SK-N-DZ (cell line): ENCODE measurements at regions not wholly inside any gene's neighbourhood (a gene's known extent, or its start where the extent isn't known, plus 50 kb on each side); places are given as distances from the start of the nearest gene placed in this dataset.

Experiments
- DNase-seq: peaks from one replicate; pipeline ENCODE4 v3.0.0-alpha.2; 2015; ENCODE audit warnings: low spot score

DNA sequence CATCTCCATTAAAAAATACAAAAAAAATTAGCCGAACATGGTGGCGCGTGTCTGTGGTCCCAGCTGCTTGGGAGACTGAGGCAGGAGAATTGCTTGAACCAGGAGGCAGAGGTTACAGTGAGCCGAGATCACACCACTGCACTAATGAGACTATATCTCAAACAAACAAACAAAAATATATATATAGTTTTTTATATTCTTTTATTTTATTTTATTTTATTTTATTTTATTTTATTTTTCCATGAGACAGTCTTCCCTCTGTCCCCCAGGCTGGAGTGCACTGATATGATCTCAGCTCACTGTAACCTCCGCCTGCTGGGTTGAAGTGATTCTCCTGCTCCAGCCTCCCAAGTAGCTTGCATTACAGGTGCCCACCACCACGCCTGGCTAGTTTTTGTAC is 79.5 kb downstream of the IRF2BPL start:
- no peak for DNase-seq

DNA sequence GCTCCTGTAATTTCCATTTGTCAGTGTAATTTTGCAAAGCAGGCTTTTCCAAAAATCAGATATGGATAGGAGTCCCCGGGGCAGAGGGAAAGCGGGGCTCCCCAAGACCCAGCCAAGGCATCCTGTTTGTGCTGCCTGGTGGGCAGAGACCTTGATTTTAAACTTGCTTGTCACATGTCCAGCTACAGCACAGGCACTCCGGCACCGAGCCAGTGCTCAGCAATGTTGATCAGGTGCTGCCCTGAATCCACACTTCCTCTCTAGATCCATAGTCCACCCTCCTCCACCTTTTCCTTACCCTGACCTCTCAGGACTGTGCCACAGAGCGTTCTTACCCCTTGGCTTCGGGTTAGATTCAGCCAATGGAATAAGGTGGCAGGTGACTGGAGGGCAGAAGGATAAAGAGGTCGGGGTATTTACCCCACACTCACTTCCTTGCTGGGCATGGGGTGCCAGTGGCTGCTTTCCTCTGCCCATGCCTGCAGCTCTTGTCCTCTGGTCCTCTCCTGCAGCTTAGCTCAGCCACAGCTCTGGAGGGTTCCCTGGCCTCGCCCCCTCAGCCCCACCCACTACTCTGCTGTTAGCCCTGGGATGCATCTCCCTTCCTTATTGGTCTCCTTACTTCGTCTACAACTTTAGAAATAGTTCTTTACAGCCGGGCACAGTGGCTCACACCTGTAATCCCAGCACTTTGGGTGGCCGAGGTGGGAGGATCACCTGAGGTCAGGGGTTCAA is 80.1 kb downstream of the IRF2BPL start:
- no peak for DNase-seq

DNA sequence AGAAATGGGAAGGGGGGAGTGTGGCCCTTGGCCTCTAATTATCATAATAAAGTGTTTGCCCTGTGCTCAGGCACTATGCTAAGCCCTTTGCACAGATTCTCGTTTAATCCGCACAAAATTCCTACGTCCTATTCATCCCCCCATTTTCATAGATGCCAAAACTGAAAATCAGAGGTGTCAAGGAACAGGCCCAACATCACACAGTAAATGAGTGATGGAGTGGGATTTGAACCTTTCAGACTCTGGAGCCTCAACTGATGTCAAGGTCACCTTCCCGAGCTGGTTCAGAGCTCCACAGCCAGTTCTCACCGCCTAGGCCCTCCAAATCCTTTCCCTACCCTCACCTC is 80.7 kb downstream of the IRF2BPL start:
- DNase-seq = no peak

DNA sequence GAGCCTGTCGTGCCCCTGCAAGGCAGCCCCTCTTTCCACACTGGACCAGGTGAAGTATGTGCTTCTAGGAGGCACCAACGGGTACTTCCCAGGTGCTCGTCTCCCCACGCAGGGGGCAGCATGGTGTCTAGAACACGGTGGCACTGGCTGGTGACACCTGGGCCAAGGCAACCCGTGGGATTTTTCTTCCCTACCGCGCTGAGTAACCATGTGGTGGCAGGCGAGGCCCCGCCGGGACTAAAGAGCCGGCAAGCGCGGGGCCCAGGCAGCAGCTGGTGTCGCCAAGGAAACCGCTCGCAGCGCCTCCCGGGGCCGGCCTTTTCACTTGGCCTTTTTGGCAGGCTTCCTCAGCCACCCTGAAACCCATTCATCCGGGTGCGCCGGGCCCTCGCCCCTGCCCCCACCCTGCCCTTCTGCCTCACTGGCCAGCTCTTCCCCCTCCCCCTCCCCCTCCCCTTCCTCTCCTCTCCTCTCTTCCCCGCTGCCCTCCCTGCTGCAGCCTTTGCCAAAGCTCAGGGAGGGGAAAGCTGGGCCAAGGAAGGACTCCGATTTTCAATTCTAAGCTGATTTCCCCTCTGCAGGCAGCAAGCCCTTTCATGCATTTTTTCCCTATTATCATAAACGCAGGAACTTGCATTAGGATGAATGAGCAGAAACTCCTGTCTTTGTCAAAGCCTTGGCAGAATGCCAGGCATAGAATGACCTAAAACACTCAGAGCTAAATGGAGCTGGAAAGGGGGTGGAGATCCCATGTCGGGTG is 81.2 kb downstream of the IRF2BPL start:
- DNase-seq = peak; percentile 84

GRCh38 chr14:76946753-76947077 is 81.8 kb downstream of the IRF2BPL start:
- no peak for DNase-seq

- no peak for DNase-seq
Measured at GRCh38 chr14:76943072-76943471, 85.4 kb downstream of the IRF2BPL start.

DNA sequence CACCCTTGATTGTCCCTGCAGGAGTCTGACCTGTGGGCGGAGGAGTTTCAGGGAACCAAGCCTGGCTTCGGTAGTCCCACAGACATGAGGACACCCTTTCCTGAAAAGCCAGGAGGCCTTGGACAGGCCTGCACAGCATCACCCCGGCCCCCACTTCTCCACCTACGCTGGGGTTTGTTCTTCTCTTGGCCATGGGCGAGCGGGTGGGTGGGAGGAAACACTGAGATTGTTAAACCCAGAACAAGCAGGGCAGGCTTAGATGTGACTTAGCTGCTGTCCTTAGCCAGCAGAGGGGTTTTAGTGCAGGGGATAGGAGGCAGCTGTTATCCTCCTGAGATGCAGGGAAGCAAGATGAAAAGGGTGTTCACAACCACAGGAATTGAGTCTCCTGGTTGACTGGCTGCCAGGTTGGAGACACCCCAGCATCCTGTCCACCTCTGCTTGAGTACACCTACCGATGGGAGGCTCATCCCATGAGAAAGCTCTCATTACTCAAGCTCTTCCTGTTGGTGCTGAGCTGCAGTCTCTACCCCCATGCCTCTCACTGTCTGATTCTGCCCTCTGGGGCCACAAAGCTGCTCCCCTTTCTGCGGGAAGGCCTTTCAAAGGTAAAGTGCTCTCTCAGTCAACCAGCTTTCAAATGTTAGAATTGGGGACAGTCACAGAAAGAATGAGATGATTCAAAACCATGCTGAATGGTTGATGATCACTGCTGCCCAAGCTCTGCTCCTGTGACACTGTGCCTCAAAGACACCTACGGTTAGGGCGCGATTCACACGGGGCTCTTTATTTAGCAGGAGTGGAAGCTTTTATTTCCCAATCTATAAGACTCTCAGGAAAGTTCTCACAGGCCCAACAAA is 86.3 kb downstream of the IRF2BPL start:
- no peak for DNase-seq

DNA sequence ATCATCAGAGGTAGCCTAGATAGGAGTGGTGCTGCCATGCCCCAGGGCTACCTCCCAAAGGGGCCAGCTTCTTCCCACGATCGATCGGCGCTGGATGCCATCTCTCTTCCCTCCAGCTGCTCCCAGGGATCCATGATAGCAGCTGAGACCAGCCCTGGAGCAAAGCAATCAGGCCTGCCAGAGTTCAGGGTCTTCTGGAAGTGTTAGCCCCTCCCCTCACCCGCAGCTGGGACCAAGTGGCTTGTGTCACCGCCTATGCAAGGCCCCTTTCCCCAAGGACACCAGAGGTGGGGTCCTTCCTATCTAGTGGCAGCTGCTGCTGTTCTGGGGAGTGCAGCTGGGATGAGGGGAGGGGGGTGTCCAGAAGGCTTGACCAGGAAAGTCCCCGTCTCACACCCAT is 87.0 kb downstream of the IRF2BPL start:
- DNase-seq = peak; percentile 77

DNA sequence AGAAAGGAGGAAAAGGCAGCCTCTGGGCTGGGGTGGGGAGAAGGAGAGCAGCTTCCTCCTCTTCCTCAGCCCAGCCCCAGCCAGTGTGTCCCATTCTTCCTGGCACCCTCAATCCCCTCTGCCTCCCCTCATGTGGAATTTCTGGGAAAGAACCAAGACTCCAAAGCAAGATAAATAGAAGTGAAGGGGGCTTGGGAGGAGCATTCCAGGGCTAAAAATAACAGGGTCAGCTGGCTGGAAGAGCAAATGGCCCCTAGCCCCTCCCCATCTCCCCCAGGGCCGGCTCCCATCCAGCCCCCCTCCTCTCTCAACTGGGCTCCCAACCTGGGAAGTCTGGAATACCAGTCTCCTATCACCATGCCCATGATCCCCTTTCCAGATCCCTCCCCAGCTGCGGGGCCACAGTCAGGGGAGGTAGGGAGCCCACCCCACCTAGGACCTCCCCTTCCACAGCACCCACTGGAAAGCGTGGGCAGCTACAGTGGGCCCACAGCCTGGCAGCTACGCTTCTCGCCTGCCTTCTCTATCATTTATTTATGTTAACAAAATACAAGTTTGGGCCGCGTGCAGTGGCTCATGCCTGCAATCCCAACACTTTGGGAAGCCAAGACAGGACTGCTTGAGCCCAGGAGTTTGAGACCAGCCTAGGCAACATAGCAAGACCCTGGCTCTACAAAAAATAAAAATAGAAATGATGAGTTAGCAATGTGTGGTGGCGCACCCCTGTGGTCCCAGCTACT is 88.3 kb downstream of the IRF2BPL start:
- DNase-seq = no peak

- no peak for DNase-seq
Measured at GRCh38 chr14:76939015-76939742, 89.3 kb downstream of the IRF2BPL start.

GRCh38 chr14:76938092-76938500 is 90.4 kb downstream of the IRF2BPL start:
- no peak for DNase-seq

GRCh38 chr14:76937181-76938091 is 91.1 kb downstream of the IRF2BPL start:
- peak; percentile 83 for DNase-seq

DNA sequence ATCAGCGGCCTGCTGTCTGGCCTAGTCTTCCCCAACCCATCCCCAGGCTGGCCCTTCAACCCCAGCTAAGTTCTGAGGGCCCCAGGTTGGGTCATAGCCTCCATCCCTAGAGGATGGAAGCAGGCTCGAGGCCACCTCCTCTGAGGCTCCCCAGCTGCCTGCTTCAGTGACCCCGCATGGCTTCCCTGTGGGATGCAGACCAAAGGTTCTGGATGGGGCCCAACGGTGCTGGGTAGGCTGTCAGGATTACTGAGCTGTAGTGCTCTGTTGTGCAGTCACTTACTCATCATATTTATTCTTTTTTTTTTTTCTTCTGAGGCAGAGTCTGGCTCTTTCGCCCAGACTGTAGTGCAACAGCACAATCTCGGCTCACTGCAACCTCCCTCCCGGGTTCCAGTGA is 92.0 kb downstream of the IRF2BPL start:
- DNase-seq = no peak

- no peak for DNase-seq
Measured at GRCh38 chr14:76933515-76933914, 95.0 kb downstream of the IRF2BPL start.

DNA sequence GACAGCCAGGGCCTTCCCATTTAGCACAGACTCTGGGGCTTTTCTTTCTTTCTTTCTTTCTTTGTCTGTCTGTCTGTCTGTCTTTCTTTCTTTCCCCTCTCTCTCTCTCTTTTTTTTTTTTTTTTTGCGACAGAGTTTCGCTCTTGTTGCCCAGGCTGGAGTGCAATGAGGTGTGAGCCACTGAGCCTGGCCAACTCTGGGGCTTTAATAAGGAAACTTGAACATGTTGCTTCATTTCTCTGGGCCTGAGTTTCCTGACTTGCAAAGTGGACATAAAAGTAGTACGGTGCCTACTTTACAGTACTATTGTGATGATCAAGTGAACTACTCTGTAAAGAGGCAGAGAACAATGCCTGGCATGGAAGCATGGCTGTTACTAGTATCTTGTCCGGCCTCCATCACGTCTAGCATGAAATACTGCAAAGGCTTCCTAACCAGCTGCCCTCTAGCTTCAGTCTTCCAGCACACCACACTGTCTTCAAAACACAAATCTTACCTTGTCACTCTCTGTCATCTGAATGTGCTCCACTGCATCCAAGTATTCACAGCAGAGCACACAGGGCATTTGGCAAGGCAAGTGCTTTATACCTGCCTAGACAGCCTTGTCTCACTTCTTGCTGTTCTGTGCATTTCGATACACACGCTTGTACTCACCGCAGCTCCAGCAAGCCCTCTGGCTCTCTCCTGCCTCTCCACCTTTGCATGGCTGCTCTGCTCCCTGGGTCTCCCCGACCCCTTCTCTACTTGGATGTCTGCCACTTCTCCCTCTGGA is 96.7 kb downstream of the IRF2BPL start:
- no peak for DNase-seq

DNA sequence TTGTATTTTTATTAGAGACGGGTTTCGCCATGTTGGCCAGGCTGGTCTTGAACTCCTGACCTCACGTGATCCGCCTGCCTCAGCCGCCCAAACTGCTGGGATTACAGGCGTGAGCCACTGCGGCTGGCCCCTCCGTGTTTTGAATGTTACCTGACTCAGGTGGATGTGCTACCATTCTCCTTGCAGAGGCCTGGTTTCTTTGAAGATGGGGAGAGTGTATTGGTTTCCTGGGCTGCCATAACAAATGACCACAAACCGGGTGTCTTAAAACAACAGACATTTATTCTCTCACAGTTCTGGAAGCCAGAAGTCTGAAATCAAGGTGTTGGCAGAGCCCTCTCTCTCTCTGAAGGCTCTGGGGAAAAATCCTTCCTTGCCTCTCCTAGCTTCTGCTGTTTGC is 98.0 kb downstream of the IRF2BPL start:
- no peak for DNase-seq

GRCh38 chr14:76929927-76930326 is 98.6 kb downstream of the IRF2BPL start:
- DNase-seq = no peak

- no peak for DNase-seq
Measured at GRCh38 chr14:76927971-76928700, 100.4 kb downstream of the IRF2BPL start.
